ENCODE measurements at regions not wholly inside any gene's neighbourhood (a gene's known extent, or its start where the extent isn't known, plus 50 kb on each side); places are given as distances from the start of the nearest gene placed in this dataset.

DNA sequence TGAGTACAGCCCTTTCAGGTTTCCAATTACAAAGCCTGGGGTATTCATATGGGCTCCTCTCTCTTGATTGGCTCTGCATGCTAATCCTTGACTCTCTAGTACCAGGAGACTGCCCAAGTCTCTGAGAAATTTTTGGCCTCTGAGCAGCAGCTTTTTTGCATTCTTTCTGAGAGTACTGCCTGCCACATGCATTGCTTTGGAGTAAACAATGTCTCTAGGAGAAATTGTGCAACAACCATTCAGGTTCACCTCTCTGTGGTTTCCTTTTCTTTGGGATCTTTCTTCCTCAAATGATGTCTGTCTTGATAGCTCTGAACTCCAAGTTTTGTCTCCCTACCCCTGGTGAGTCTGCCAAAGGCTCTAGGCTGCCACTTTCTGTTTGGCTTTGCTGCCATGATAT lies 115.8 kb upstream of the SETBP1 start:
- TF ChIP-seq CTCF (IDR thresholded peaks at IDR 0.05): no peak
- Histone ChIP-seq H3K27ac (peak overlapping the region in 1 of 2 donors; percentile 58), H3K4me3 (no peak overlapping the region), H3K27me3 (replicated peaks; ENCODE audit: insufficient read depth) (no peaks in the 10 kb centered on the region), H3K36me3 (no peaks in the 10 kb centered on the region), H3K4me1 (ENCODE audit: control insufficient read depth in 1 of 2, low read depth in 2 of 2) (peaks cover 0 to 13% of the 10 kb centered on the region in 2 donors), H3K9me3 (no peaks in the 10 kb centered on the region)
- no peak for ATAC-seq (ENCODE audit: insufficient number of reproducible peaks, low FRiP score, low read depth)
- no peak for DNase-seq (ENCODE audit: low spot score)

DNA sequence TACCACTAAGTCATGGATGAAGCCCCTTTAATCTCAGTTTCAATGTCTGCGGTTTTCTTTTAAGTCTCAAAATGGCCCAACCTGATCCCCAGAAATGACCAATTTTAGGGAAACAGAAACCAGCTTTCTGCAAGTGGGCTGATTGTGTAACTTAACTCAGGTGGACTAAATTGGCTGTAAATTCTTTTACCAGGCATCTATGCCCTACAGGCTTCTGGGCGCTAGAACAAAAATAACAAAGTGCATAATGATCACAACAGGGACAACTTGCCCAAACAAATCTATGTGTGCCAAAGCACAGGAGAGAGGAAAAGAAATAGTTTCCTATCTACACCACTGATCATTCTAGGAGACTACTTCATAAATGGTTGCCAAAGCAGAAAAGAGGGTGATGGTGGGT lies 112.3 kb upstream of the SETBP1 start:
- no peak for DNase-seq (ENCODE audit: low spot score)
- Histone ChIP-seq H3K36me3 (no peaks in the 10 kb centered on the region), H3K27ac (no peak overlapping the region), H3K4me3 (no peak overlapping the region), H3K9me3 (no peaks in the 10 kb centered on the region), H3K4me1 (ENCODE audit: control insufficient read depth in 1 of 2, low read depth in 2 of 2) (peaks cover 0 to 13% of the 10 kb centered on the region in 2 donors), H3K27me3 (replicated peaks; ENCODE audit: insufficient read depth) (no peaks in the 10 kb centered on the region)
- no peak for ATAC-seq (ENCODE audit: insufficient number of reproducible peaks, low FRiP score, low read depth)
- no peak for TF ChIP-seq CTCF (IDR thresholded peaks at IDR 0.05)

- Histone ChIP-seq H3K4me3 (no peak overlapping the region), H3K27ac (no peak overlapping the region), H3K36me3 (no peaks in the 10 kb centered on the region), H3K4me1 (ENCODE audit: control insufficient read depth in 1 of 2, low read depth in 2 of 2) (peaks cover 0 to 13% of the 10 kb centered on the region in 2 donors), H3K27me3 (replicated peaks; ENCODE audit: insufficient read depth) (no peaks in the 10 kb centered on the region), H3K9me3 (no peaks in the 10 kb centered on the region)
- ATAC-seq (ENCODE audit: insufficient number of reproducible peaks, low FRiP score, low read depth) (no peak), DNase-seq (ENCODE audit: low spot score) (no peak)
- TF ChIP-seq CTCF (IDR thresholded peaks at IDR 0.05): no peak
These were observed 111.7 kb upstream of the SETBP1 start for GRCh38 chr18:44568986-44569385.

DNA sequence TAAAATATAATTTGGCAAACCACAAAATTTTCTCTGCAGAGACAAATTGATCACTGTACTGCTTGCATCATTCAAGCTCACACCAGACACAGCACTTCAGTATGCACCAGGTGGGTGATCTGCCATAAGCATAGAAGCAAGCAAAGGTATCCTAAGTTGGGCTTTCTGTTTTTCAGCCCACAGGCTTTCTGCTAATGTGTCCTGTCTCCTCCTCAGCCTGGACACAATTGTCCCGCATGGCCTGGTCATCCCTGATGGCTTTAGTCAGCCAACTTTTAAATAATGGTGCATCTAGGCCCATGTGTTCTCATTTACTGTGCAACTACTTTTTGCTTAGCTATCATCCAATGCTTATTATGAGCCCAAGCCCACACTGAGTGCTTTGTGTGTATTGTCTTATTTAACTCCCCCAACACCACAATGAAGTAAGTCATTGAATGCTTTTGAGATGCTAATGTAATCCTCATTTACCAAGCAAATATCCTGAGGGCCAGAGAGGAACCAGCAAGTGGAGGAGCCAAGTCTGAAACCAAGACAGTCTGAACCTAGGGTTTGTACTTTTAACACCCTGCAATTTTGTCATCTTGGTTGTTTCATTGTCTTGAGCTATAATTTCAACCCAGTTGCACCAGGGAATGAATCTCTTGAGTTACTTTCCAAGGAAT lies 111.2 kb upstream of the SETBP1 start:
- ATAC-seq (ENCODE audit: insufficient number of reproducible peaks, low FRiP score, low read depth): no peak
- Histone ChIP-seq H3K36me3 (no peaks in the 10 kb centered on the region), H3K27ac (no peak overlapping the region), H3K4me1 (ENCODE audit: control insufficient read depth in 1 of 2, low read depth in 2 of 2) (peaks cover 0 to 13% of the 10 kb centered on the region in 2 donors), H3K4me3 (no peak overlapping the region), H3K27me3 (replicated peaks; ENCODE audit: insufficient read depth) (no peaks in the 10 kb centered on the region), H3K9me3 (no peaks in the 10 kb centered on the region)
- TF ChIP-seq CTCF (IDR thresholded peaks at IDR 0.05): no peak
- no peak for DNase-seq (ENCODE audit: low spot score)

DNA sequence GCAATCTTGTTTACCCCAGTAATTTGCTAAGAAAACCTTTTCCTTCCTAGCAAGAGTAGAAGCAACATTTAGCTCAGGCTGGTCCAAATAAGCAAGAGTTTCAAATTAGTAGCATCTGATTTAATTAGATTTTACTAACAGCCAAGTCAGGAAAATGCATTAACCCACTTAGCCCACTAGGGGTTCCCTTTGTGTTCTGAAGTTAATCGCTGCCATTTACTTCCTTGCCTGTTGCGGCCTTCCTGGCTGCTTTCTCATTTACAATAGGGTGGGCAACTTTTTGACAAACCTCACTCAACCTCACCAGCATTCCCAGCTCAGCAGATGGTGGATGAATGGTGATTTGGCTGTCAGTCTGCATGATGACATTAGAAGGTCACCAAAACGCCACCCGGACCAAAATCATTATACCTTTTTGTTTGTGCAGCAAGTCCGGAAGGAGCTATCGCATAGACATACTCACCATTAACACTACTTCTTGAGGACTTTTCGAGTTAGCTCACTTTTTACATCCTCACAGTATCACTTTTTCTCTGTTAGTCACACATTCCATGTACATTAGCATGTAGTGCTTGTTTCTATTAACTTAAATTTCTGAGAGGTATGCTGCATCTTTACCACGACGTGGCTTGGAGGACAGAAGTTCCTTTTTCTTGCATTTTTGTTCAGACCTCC lies 101.5 kb upstream of the SETBP1 start:
- no peaks in the 10 kb centered on the region for H3K36me3 ChIP-seq

More for the DNA sequence above, 101.5 kb upstream of the SETBP1 start:
- peak; percentile 32 for TF ChIP-seq CTCF (IDR thresholded peaks at IDR 0.05)
- H3K4me1 ChIP-seq (ENCODE audit: control insufficient read depth in 1 of 2, low read depth in 2 of 2): peaks cover 3 to 29% of the 10 kb centered on the region in 2 donors
- H3K27me3 ChIP-seq (replicated peaks; ENCODE audit: insufficient read depth): no peaks in the 10 kb centered on the region
- H3K4me3 ChIP-seq: peak overlapping the region; percentile 46
- DNase-seq (ENCODE audit: low spot score) (no peak), ATAC-seq (ENCODE audit: insufficient number of reproducible peaks, low FRiP score, low read depth) (no peak)
- peak overlapping the region; percentile 6 to 62 for H3K27ac ChIP-seq
- H3K9me3 ChIP-seq: no peaks in the 10 kb centered on the region

Data from thoracic aorta (tissue), 2 donors.